ENCODE measurements at regions not wholly inside any gene's neighbourhood (a gene's known extent, or its start where the extent isn't known, plus 50 kb on each side); places are given as distances from the start of the nearest gene placed in this dataset.

- H4K20me1 ChIP-seq (replicated peaks; ENCODE audit: control insufficient read depth, extremely low read depth, insufficient read depth, low read length), result no peaks in the 10 kb centered on the region
- no peaks in the 10 kb centered on the region for H3K79me2 ChIP-seq (ENCODE audit: control insufficient read depth, insufficient read depth, low read length)
- H2AFZ ChIP-seq (ENCODE audit: low read depth, low read length), result no peak overlapping the region
- ChIA-PET POLR2A (no interaction called here), CTCF (no interaction called here)
- H3K36me3 ChIP-seq (ENCODE audit: control insufficient read depth in 2 of 2, extremely low read depth in 1 of 2, insufficient read depth in 2 of 2, low read length in 2 of 2), result no peaks in the 10 kb centered on the region
- FAIRE-seq (no peak), DNase-seq (ENCODE audit: low read depth, low spot score) (no peak)
- no peaks in the 10 kb centered on the region for H3K9me3 ChIP-seq (replicated peaks; ENCODE audit: control insufficient read depth, insufficient read depth, low read length)
- TF ChIP-seq POLR2AphosphoS5 (IDR thresholded peaks at IDR 0.05; ENCODE audit: insufficient read depth, low read depth, low read length) (no peak), EZH2 (IDR thresholded peaks at IDR 0.05; ENCODE audit: borderline replicate concordance, low read depth, low read length, severe bottlenecking) (no peak), FOS (IDR thresholded peaks at IDR 0.05; ENCODE audit: borderline replicate concordance, insufficient read depth, low read length) (no peak), POLR2A (IDR thresholded peaks at IDR 0.05; ENCODE audit: low read depth, low read length) (no peak), GATA2 (IDR thresholded peaks at IDR 0.05; ENCODE audit: insufficient read depth, insufficient read length, low read depth, low read length) (no peak), MYC (IDR thresholded peaks at IDR 0.05; ENCODE audit: low read depth, low read length) (no peak), CTCF (IDR thresholded peaks at IDR 0.05; ENCODE audit: extremely low read depth in 1 of 2, insufficient read depth in 1 of 2, low read depth in 1 of 2, low read length in 2 of 2) (no peak), JUN (IDR thresholded peaks at IDR 0.05; ENCODE audit: borderline replicate concordance, insufficient read depth, insufficient read length, low read depth) (no peak), MAX (IDR thresholded peaks at IDR 0.05; ENCODE audit: insufficient read depth, insufficient read length) (no peak)
- intact Hi-C loops (cut with micrococcal nuclease) (no loop called here), dilution Hi-C loops (cut with MboI; ENCODE audit: extremely low pct_ligation_motif_present, low sequenced_read_pairs) (no loop called here)
- H3K9ac ChIP-seq (replicated peaks; ENCODE audit: extremely low read depth, insufficient read depth, low read length), result no peak overlapping the region
- no peak overlapping the region for H3K4me2 ChIP-seq (ENCODE audit: insufficient read depth, low read length)
- H3K27me3 ChIP-seq (ENCODE audit: control insufficient read depth in 2 of 2, insufficient read depth in 2 of 2, low read length in 2 of 2), result no peaks in the 10 kb centered on the region
- BruUV-seq (replicated peaks), result no TSS peak
- H3K9me1 ChIP-seq (replicated peaks; ENCODE audit: control insufficient read depth, extremely low read depth, insufficient read depth, low read length), result no peaks in the 10 kb centered on the region
- H3K4me1 ChIP-seq (ENCODE audit: control insufficient read depth, extremely low read depth, insufficient read depth, low read length), result no peaks in the 10 kb centered on the region
- H3K4me3 ChIP-seq (replicated peaks in 1 of 3; ENCODE audit: insufficient read depth in 1 of 3, low read depth in 1 of 3, low read length in 3 of 3), result no peak overlapping the region
- H3K27ac ChIP-seq (ENCODE audit: insufficient read depth, low read depth, low read length), result no peak overlapping the region
Measured at GRCh38 chr5:45189042-45189441, 380.3 kb downstream of the MRPS30 start.
